ENCODE measurements at regions not wholly inside any gene's neighbourhood (a gene's known extent, or its start where the extent isn't known, plus 50 kb on each side); places are given as distances from the start of the nearest gene placed in this dataset.
A peak's percentile ranks its signal among the peaks of the same experiment; 100 is the strongest.

- peaks cover 28% of the 10 kb centered on the region for H3K4me1 ChIP-seq (ENCODE audit: control insufficient read depth, extremely low read depth, insufficient read depth, low read length)
- peak; percentile 7 for DNase-seq (ENCODE audit: low read depth, low spot score)
- no peak overlapping the region for H3K9ac ChIP-seq (replicated peaks; ENCODE audit: extremely low read depth, insufficient read depth, low read length)
- no peaks in the 10 kb centered on the region for H3K9me1 ChIP-seq (replicated peaks; ENCODE audit: control insufficient read depth, extremely low read depth, insufficient read depth, low read length)
- CTCF ChIA-PET: no interaction called here
- no peaks in the 10 kb centered on the region for H3K27me3 ChIP-seq (ENCODE audit: control insufficient read depth in 2 of 2, insufficient read depth in 2 of 2, low read length in 2 of 2)
- no peak overlapping the region for H3K27ac ChIP-seq (ENCODE audit: insufficient read depth, low read depth, low read length)
- POLR2A ChIA-PET: no interaction called here
- dilution Hi-C loops (cut with MboI; ENCODE audit: extremely low pct_ligation_motif_present, low sequenced_read_pairs) (no loop called here), intact Hi-C loops (cut with micrococcal nuclease) (loop anchor here (10.0 kb wide), 1 partner anchor 397 kb away; no protein-coding TSS in a partner anchor)
- no TSS peak for BruUV-seq (replicated peaks)
- no peaks in the 10 kb centered on the region for H3K9me3 ChIP-seq (replicated peaks; ENCODE audit: control insufficient read depth, insufficient read depth, low read length)
- no peak for FAIRE-seq
- H3K36me3 ChIP-seq (ENCODE audit: control insufficient read depth in 2 of 2, extremely low read depth in 1 of 2, insufficient read depth in 2 of 2, low read length in 2 of 2): no peaks in the 10 kb centered on the region
- no peak overlapping the region for H3K4me2 ChIP-seq (ENCODE audit: insufficient read depth, low read length)
- H2AFZ ChIP-seq (ENCODE audit: low read depth, low read length): no peak overlapping the region
- no peaks in the 10 kb centered on the region for H4K20me1 ChIP-seq (replicated peaks; ENCODE audit: control insufficient read depth, extremely low read depth, insufficient read depth, low read length)
- TF ChIP-seq FOS (IDR thresholded peaks at IDR 0.05; ENCODE audit: borderline replicate concordance, insufficient read depth, low read length): peak; percentile 36
- TF ChIP-seq EZH2 (IDR thresholded peaks at IDR 0.05; ENCODE audit: borderline replicate concordance, low read depth, low read length, severe bottlenecking): no peak
- TF ChIP-seq JUN (IDR thresholded peaks at IDR 0.05; ENCODE audit: borderline replicate concordance, insufficient read depth, insufficient read length, low read depth): peak; percentile 20
- no peak for TF ChIP-seq CTCF (IDR thresholded peaks at IDR 0.05; ENCODE audit: extremely low read depth in 1 of 2, insufficient read depth in 1 of 2, low read depth in 1 of 2, low read length in 2 of 2)
- TF ChIP-seq MYC (IDR thresholded peaks at IDR 0.05; ENCODE audit: low read depth, low read length): no peak
- no peaks in the 10 kb centered on the region for H3K79me2 ChIP-seq (ENCODE audit: control insufficient read depth, insufficient read depth, low read length)
- no peak overlapping the region for H3K4me3 ChIP-seq (replicated peaks in 1 of 3; ENCODE audit: insufficient read depth in 1 of 3, low read depth in 1 of 3, low read length in 3 of 3)
These were observed 699.7 kb downstream of the DHX35 start for GRCh38 chr20:39661833-39662232.

GRCh38 chr20:39660965-39661364, 698.8 kb downstream of the DHX35 start:
- TF ChIP-seq MAX (IDR thresholded peaks at IDR 0.05; ENCODE audit: insufficient read depth, insufficient read length) (no peak), EZH2 (IDR thresholded peaks at IDR 0.05; ENCODE audit: borderline replicate concordance, low read depth, low read length, severe bottlenecking) (no peak), CTCF (IDR thresholded peaks at IDR 0.05; ENCODE audit: extremely low read depth in 1 of 2, insufficient read depth in 1 of 2, low read depth in 1 of 2, low read length in 2 of 2) (no peak), JUN (IDR thresholded peaks at IDR 0.05; ENCODE audit: borderline replicate concordance, insufficient read depth, insufficient read length, low read depth) (peak; percentile 21), GATA2 (IDR thresholded peaks at IDR 0.05; ENCODE audit: insufficient read depth, insufficient read length, low read depth, low read length) (no peak)
- H3K9me1 ChIP-seq (replicated peaks; ENCODE audit: control insufficient read depth, extremely low read depth, insufficient read depth, low read length): no peaks in the 10 kb centered on the region
- POLR2A ChIA-PET: no interaction called here
- H3K9me3 ChIP-seq (replicated peaks; ENCODE audit: control insufficient read depth, insufficient read depth, low read length): no peaks in the 10 kb centered on the region
- peak overlapping the region; percentile 64 for H3K9ac ChIP-seq (replicated peaks; ENCODE audit: extremely low read depth, insufficient read depth, low read length)
- H4K20me1 ChIP-seq (replicated peaks; ENCODE audit: control insufficient read depth, extremely low read depth, insufficient read depth, low read length): no peaks in the 10 kb centered on the region
- peak overlapping the region; percentile 53 for H3K4me2 ChIP-seq (ENCODE audit: insufficient read depth, low read length)
- H3K79me2 ChIP-seq (ENCODE audit: control insufficient read depth, insufficient read depth, low read length): no peaks in the 10 kb centered on the region
- dilution Hi-C loops (cut with MboI; ENCODE audit: extremely low pct_ligation_motif_present, low sequenced_read_pairs): no loop called here
- no peak overlapping the region for H3K4me3 ChIP-seq (replicated peaks in 1 of 3; ENCODE audit: insufficient read depth in 1 of 3, low read depth in 1 of 3, low read length in 3 of 3)
- DNase-seq (ENCODE audit: low read depth, low spot score): peak; percentile 44
- no peak for FAIRE-seq
- CTCF ChIA-PET: interaction anchor here (0.6 to 1.1 kb wide), 2 partner anchors 12 to 213 kb away, joined by 3 to 4 read pairs; no protein-coding TSS in a partner anchor
- H3K27ac ChIP-seq (ENCODE audit: insufficient read depth, low read depth, low read length): peak overlapping the region; percentile 83
- H3K36me3 ChIP-seq (ENCODE audit: control insufficient read depth in 2 of 2, extremely low read depth in 1 of 2, insufficient read depth in 2 of 2, low read length in 2 of 2): no peaks in the 10 kb centered on the region
- H2AFZ ChIP-seq (ENCODE audit: low read depth, low read length): no peak overlapping the region
- H3K27me3 ChIP-seq (ENCODE audit: control insufficient read depth in 2 of 2, insufficient read depth in 2 of 2, low read length in 2 of 2): no peaks in the 10 kb centered on the region
- peaks cover 28% of the 10 kb centered on the region for H3K4me1 ChIP-seq (ENCODE audit: control insufficient read depth, extremely low read depth, insufficient read depth, low read length)
- no TSS peak for BruUV-seq (replicated peaks)
- intact Hi-C loops (cut with micrococcal nuclease): loop anchor here (1.0 to 10.0 kb wide), 4 partner anchors 73 to 396 kb away; no protein-coding TSS in a partner anchor
